Left ventricle myocardium inferior (tissue), 1 donor: ENCODE measurements at regions not wholly inside any gene's neighbourhood (a gene's known extent, or its start where the extent isn't known, plus 50 kb on each side); places are given as distances from the start of the nearest gene placed in this dataset.

ENCODE experiments used
- DNase-seq: peaks from one replicate; pipeline ENCODE4 v3.0.0-alpha.2; 2020
- H3K27ac ChIP-seq: fragments of 200-600 bp; replicated peaks from 2 replicates; pipeline ENCODE4 v1.8.0; 2021
- H3K27me3 ChIP-seq: fragments of 200-600 bp; 2 replicates; pipeline ENCODE4 v1.8.0; 2021; ENCODE audit warnings: low read depth
- H3K36me3 ChIP-seq: fragments of 200-600 bp; 2 replicates; pipeline ENCODE4 v1.8.0; 2021
- H3K4me1 ChIP-seq: fragments of 200-600 bp; 2 replicates; pipeline ENCODE4 v1.8.0; 2021
- H3K4me3 ChIP-seq: fragments of 200-600 bp; 2 replicates; pipeline ENCODE4 v1.8.0; 2021; ENCODE audit warnings: mild to moderate bottlenecking, moderate library complexity
- H3K9me3 ChIP-seq: fragments of 200-600 bp; replicated peaks from 2 replicates; pipeline ENCODE4 v1.8.0; 2021
- CTCF ChIP-seq: fragments of 200-600 bp; IDR thresholded peaks from 2 replicates; pipeline ENCODE4 v1.8.0; 2021; ENCODE audit warnings: antibody characterized with exemption, mild to moderate bottlenecking, borderline replicate concordance
- intact Hi-C: fragments of 100-400 bp; cut with micrococcal nuclease; formaldehyde crosslinking; loops from one replicate; pipeline ENCODE4 v1.11.0; 2022
- donor health status: DM: no; HTN: yes; CAD: no; lungs with severe emphysema.

GRCh38 chr3:28863186-28863585 is 417.7 kb upstream of the RBMS3 start:
- intact Hi-C loops: no loop called here
- no peaks in the 10 kb centered on the region for H3K27me3 ChIP-seq
- H3K9me3 ChIP-seq: no peaks in the 10 kb centered on the region
- H3K36me3 ChIP-seq: no peaks in the 10 kb centered on the region
- H3K4me1 ChIP-seq: no peaks in the 10 kb centered on the region
- H3K27ac ChIP-seq: no peak overlapping the region
- no peak for DNase-seq
- H3K4me3 ChIP-seq: no peak overlapping the region
- no peak for TF ChIP-seq CTCF

- no peak for DNase-seq
- Histone ChIP-seq H3K4me3 (no peak overlapping the region), H3K9me3 (peaks cover under 1% of the 10 kb centered on the region), H3K36me3 (no peaks in the 10 kb centered on the region), H3K27ac (no peak overlapping the region), H3K27me3 (no peaks in the 10 kb centered on the region), H3K4me1 (no peaks in the 10 kb centered on the region)
- intact Hi-C loops: no loop called here
- no peak for TF ChIP-seq CTCF
Measured at GRCh38 chr3:28867836-28868235, 413.0 kb upstream of the RBMS3 start.

GRCh38 chr3:28868897-28869296 is 412.0 kb upstream of the RBMS3 start:
- Histone ChIP-seq H3K36me3 (no peaks in the 10 kb centered on the region), H3K27me3 (no peaks in the 10 kb centered on the region), H3K27ac (no peak overlapping the region), H3K4me1 (no peaks in the 10 kb centered on the region), H3K9me3 (peaks cover 9% of the 10 kb centered on the region), H3K4me3 (no peak overlapping the region)
- intact Hi-C loops: no loop called here
- DNase-seq: no peak
- TF ChIP-seq CTCF: no peak

GRCh38 chr3:28877912-28878311 is 403.0 kb upstream of the RBMS3 start:
- no peak for DNase-seq
- H3K9me3 ChIP-seq: peaks cover 12% of the 10 kb centered on the region
- TF ChIP-seq CTCF: no peak
- no peaks in the 10 kb centered on the region for H3K27me3 ChIP-seq
- H3K4me3 ChIP-seq: no peak overlapping the region
- no peak overlapping the region for H3K27ac ChIP-seq
- H3K4me1 ChIP-seq: no peaks in the 10 kb centered on the region
- intact Hi-C loops: no loop called here
- H3K36me3 ChIP-seq: no peaks in the 10 kb centered on the region

- no peak for TF ChIP-seq CTCF
- no peak overlapping the region for H3K27ac ChIP-seq
- H3K4me1 ChIP-seq: no peaks in the 10 kb centered on the region
- no peaks in the 10 kb centered on the region for H3K9me3 ChIP-seq
- intact Hi-C loops: no loop called here
- no peak for DNase-seq
- H3K36me3 ChIP-seq: no peaks in the 10 kb centered on the region
- H3K4me3 ChIP-seq: no peak overlapping the region
- H3K27me3 ChIP-seq: no peaks in the 10 kb centered on the region
Measured at GRCh38 chr3:28890373-28890772, 390.5 kb upstream of the RBMS3 start.

GRCh38 chr3:28891485-28891884 is 389.4 kb upstream of the RBMS3 start:
- Histone ChIP-seq H3K27ac (no peak overlapping the region), H3K36me3 (no peaks in the 10 kb centered on the region), H3K27me3 (no peaks in the 10 kb centered on the region), H3K4me1 (no peaks in the 10 kb centered on the region), H3K9me3 (no peaks in the 10 kb centered on the region), H3K4me3 (no peak overlapping the region)
- intact Hi-C loops: no loop called here
- no peak for DNase-seq
- no peak for TF ChIP-seq CTCF
